H9 (cell line): ENCODE measurements at regions not wholly inside any gene's neighbourhood (a gene's known extent, or its start where the extent isn't known, plus 50 kb on each side); places are given as distances from the start of the nearest gene placed in this dataset.
"Not testable (repeated sequence)": the region's sequence is repeated elsewhere in the genome, so short reads cannot be mapped to it uniquely, and the experiment has no call there.

ENCODE experiments used
- DNase-seq: peaks from one replicate; pipeline ENCODE4 v3.0.0-alpha.2; 2017
- H2AFZ ChIP-seq: one replicate; pipeline ENCODE4 v1.6.1; 2013; ENCODE audit warnings: mild to moderate bottlenecking, low read length, control low read depth, moderate library complexity
- H2AK5ac ChIP-seq: 2 replicates; pipeline ENCODE4 v1.6.1; 2013; ENCODE audit warnings: low read length, control low read depth, mixed read lengths; ENCODE audit not compliant: insufficient read length
- H2BK120ac ChIP-seq: one replicate; pipeline ENCODE4 v1.6.1; 2013; ENCODE audit warnings: low read depth, mild to moderate bottlenecking, low read length, control low read depth, inconsistent platforms; ENCODE audit not compliant: poor library complexity, severe bottlenecking
- H2BK12ac ChIP-seq: 2 replicates; pipeline ENCODE4 v1.6.1; 2013; ENCODE audit warnings: low read length, control low read depth, mixed read lengths, low read depth; ENCODE audit not compliant: insufficient read length
- H2BK15ac ChIP-seq: 2 replicates; pipeline ENCODE4 v1.6.1; 2013; ENCODE audit warnings: low read depth, low read length, control low read depth
- H2BK20ac ChIP-seq: one replicate; pipeline ENCODE4 v1.6.1; 2013; ENCODE audit warnings: low read depth, mild to moderate bottlenecking, low read length, control low read depth, inconsistent platforms; ENCODE audit not compliant: poor library complexity, severe bottlenecking
- H2BK5ac ChIP-seq: 2 replicates; pipeline ENCODE4 v1.6.1; 2013; ENCODE audit warnings: low read length, control low read depth, mixed read lengths; ENCODE audit not compliant: insufficient read length
- H3K14ac ChIP-seq: 2 replicates; pipeline ENCODE4 v1.6.1; 2013; ENCODE audit warnings: low read length, control low read depth; ENCODE audit not compliant: insufficient read depth
- H3K18ac ChIP-seq: 2 replicates; pipeline ENCODE4 v1.6.1; 2013; ENCODE audit warnings: low read depth, mild to moderate bottlenecking, mixed read lengths, low read length, control low read depth; ENCODE audit not compliant: insufficient read length
- H3K23ac ChIP-seq: 2 replicates; pipeline ENCODE4 v1.6.1; 2013; ENCODE audit warnings: low read length, control low read depth, mixed read lengths, low read depth; ENCODE audit not compliant: insufficient read length
- H3K23me2 ChIP-seq: 2 replicates; pipeline ENCODE4 v1.6.1; 2013; ENCODE audit warnings: low read depth, mild to moderate bottlenecking, mixed read lengths, low read length, control low read depth; ENCODE audit not compliant: insufficient read length, poor library complexity, severe bottlenecking
- H3K27ac ChIP-seq: 2 replicates; pipeline ENCODE4 v1.5.1; 2013; ENCODE audit warnings: low read length, control low read depth, mixed read lengths, low read depth; ENCODE audit not compliant: insufficient read length
- H3K27me3 ChIP-seq: 2 replicates; pipeline ENCODE4 v1.6.1; 2013; ENCODE audit warnings: low read length, control low read depth, inconsistent platforms; ENCODE audit not compliant: insufficient read depth
- H3K4ac ChIP-seq: 2 replicates; pipeline ENCODE4 v1.6.1; 2013; ENCODE audit warnings: low read depth, mild to moderate bottlenecking, control low read depth, inconsistent platforms, low read length, moderate library complexity
- H3K4me1 ChIP-seq: 2 replicates; pipeline ENCODE4 v1.6.1; 2013; ENCODE audit warnings: low read length, control low read depth, inconsistent platforms; ENCODE audit not compliant: insufficient read depth
- H3K4me2 ChIP-seq: 2 replicates; pipeline ENCODE4 v1.6.1; 2013; ENCODE audit warnings: low read length, control low read depth, mixed read lengths; ENCODE audit not compliant: insufficient read length, insufficient read depth
- H3K56ac ChIP-seq: 2 replicates; pipeline ENCODE4 v1.6.1; 2013; ENCODE audit warnings: low read depth, mild to moderate bottlenecking, mixed read lengths, low read length, control low read depth; ENCODE audit not compliant: insufficient read length
- H3K79me1 ChIP-seq: 2 replicates; pipeline ENCODE4 v1.6.1; 2013; ENCODE audit warnings: low read depth, mild to moderate bottlenecking, moderate library complexity, low read length, control low read depth, inconsistent platforms; ENCODE audit not compliant: insufficient read depth, poor library complexity, severe bottlenecking
- H3K79me2 ChIP-seq: 2 replicates; pipeline ENCODE4 v1.6.1; 2013; ENCODE audit warnings: low read length, control low read depth, inconsistent platforms; ENCODE audit not compliant: insufficient read depth
- H3K9ac ChIP-seq: 2 replicates; pipeline ENCODE4 v1.6.1; 2013; ENCODE audit warnings: low read length, control low read depth, mixed read lengths; ENCODE audit not compliant: insufficient read length; ENCODE audit errors: extremely low read depth
- H3K9me3 ChIP-seq: one replicate; pipeline ENCODE4 v1.6.1; 2013; ENCODE audit warnings: low read depth, low read length, inconsistent platforms; ENCODE audit not compliant: control insufficient read depth
- H3T11ph ChIP-seq: one replicate; pipeline ENCODE4 v1.6.1; 2013; ENCODE audit warnings: mild to moderate bottlenecking, low read length, control low read depth, inconsistent platforms
- H4K20me1 ChIP-seq: one replicate; pipeline ENCODE4 v1.6.1; 2013; ENCODE audit not compliant: control insufficient read depth, insufficient read length, insufficient read depth
- H4K5ac ChIP-seq: 2 replicates; pipeline ENCODE4 v1.6.1; 2013; ENCODE audit warnings: low read depth, mild to moderate bottlenecking, mixed read lengths, low read length, control low read depth; ENCODE audit not compliant: insufficient read length
- H4K8ac ChIP-seq: replicated peaks from 2 replicates; pipeline ENCODE4 v1.6.1; 2013; ENCODE audit warnings: low read length, control low read depth, mixed read lengths, low read depth; ENCODE audit not compliant: insufficient read length
- H4K91ac ChIP-seq: 2 replicates; pipeline ENCODE4 v1.6.1; 2013; ENCODE audit warnings: low read depth, mild to moderate bottlenecking, moderate library complexity, mixed read lengths, low read length, control low read depth; ENCODE audit not compliant: insufficient read length
- H3K27ac Mint-ChIP-seq, 3 experiments: 2 replicates in 2 of 3; 3 replicates in 1 of 3; pipeline ENCODE4 v1.8.0; 2020 to 2021; ENCODE audit warnings: mixed read lengths in 3 of 3, mild to moderate bottlenecking in 1 of 3, moderate library complexity in 1 of 3
- H3K27me3 Mint-ChIP-seq: 2 replicates; pipeline ENCODE4 v1.8.0; 2021; ENCODE audit warnings: low read depth, mild to moderate bottlenecking, moderate library complexity, mixed read lengths
- H3K36me3 Mint-ChIP-seq, 3 experiments: 2 replicates in 2 of 3; 3 replicates in 1 of 3; pipeline ENCODE4 v1.8.0; 2020 to 2021; ENCODE audit warnings: low read depth in 3 of 3, mixed read lengths in 3 of 3; ENCODE audit not compliant: insufficient read depth in 1 of 3
- H3K4me1 Mint-ChIP-seq, 2 experiments: 2 replicates each; pipeline ENCODE4 v1.8.0; 2020; ENCODE audit warnings: mixed read lengths in 2 of 2
- H3K4me3 Mint-ChIP-seq, 2 experiments: 2 replicates in 1 of 2; 3 replicates in 1 of 2; pipeline ENCODE4 v1.8.0; 2020 to 2021; ENCODE audit warnings: mild to moderate bottlenecking in 2 of 2, mixed read lengths in 2 of 2, moderate library complexity in 1 of 2
- H3K9me3 Mint-ChIP-seq, 2 experiments: 2 replicates in 1 of 2; 3 replicates in 1 of 2; pipeline ENCODE4 v1.8.0; 2020; ENCODE audit warnings: mild to moderate bottlenecking in 2 of 2, mixed read lengths in 2 of 2, moderate library complexity in 1 of 2
- whole genome bisulfite sequencing: extraction: QIAGEN DNeasy Blood & Tissue Kit; methylation state at CpG from one replicate; pipeline ENCODE4 v1.1.7; 2013; ENCODE audit warnings: missing lambda C conversion rate, low lambda C conversion rate, mixed read lengths; ENCODE audit not compliant: insufficient read length; ENCODE audit errors: extremely low coverage; 5-methylcytosine and 5-hydroxymethylcytosine counted together

GRCh38 chr9:41658116-41658515 lies 469.0 kb upstream of the ZNG1F start:
- Mint-ChIP-seq H3K4me1 (peaks cover 12 to 17% of the 10 kb centered on the region in 2 experiments), H3K27me3 (peaks cover 19% of the 10 kb centered on the region), H3K9me3 (peaks cover 13 to 16% of the 10 kb centered on the region in 2 experiments; a peak in 4 of 5 replicates)
- not testable (repeated sequence) for H4K20me1 ChIP-seq, DNase-seq, H3K9me3 ChIP-seq, H4K91ac ChIP-seq, H3K23me2 ChIP-seq, H3K4me2 ChIP-seq, H4K8ac ChIP-seq, H2BK15ac ChIP-seq, H3K79me1 ChIP-seq, H2AK5ac ChIP-seq, H3K9ac ChIP-seq, H3K27me3 ChIP-seq, H4K5ac ChIP-seq, H3K18ac ChIP-seq, H3K4me1 ChIP-seq, H3K27ac Mint-ChIP-seq, H3K79me2 ChIP-seq, H3K4me3 Mint-ChIP-seq, H2BK12ac ChIP-seq, H2BK5ac ChIP-seq, H3K27ac ChIP-seq, H3K14ac ChIP-seq, H3K23ac ChIP-seq, H3T11ph ChIP-seq, H3K36me3 Mint-ChIP-seq, H2AFZ ChIP-seq, H2BK20ac ChIP-seq, H3K56ac ChIP-seq, H3K4ac ChIP-seq, H2BK120ac ChIP-seq
- no CpG with 5 or more reads among the region's 2 CpGs for WGBS

DNA sequence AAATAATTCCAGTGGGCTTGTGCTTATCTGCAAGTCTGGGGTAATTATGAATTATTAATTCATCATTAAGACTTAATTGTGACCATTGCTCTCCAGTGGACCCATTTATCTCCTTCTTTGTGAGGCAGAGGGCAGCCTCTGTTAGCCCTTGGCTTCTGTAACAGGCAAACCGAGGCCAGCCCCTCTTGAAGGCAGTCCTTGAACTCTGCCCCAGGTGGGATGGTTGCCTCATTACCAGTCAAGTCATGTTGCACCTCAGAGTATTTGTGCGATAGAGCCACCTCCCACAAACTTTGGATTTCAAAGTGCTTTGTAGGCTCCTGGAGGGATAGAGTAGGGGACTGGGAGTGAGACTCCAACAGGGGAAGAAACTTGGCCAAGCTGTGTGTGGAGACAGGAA lies 468.0 kb upstream of the ZNG1F start:
- H2BK5ac ChIP-seq, H4K91ac ChIP-seq, H2AFZ ChIP-seq, H4K20me1 ChIP-seq, H2BK20ac ChIP-seq, H3K14ac ChIP-seq, H3K36me3 Mint-ChIP-seq, H3K56ac ChIP-seq, H3K18ac ChIP-seq, H3K27ac ChIP-seq, DNase-seq, H3K9me3 ChIP-seq, H3K79me1 ChIP-seq, H3T11ph ChIP-seq, H2AK5ac ChIP-seq, H4K8ac ChIP-seq, H3K27me3 ChIP-seq, H3K79me2 ChIP-seq, H4K5ac ChIP-seq, H2BK120ac ChIP-seq, H3K4me2 ChIP-seq, H3K23ac ChIP-seq, H3K4me1 ChIP-seq, H2BK12ac ChIP-seq, H3K4me3 Mint-ChIP-seq, H2BK15ac ChIP-seq, H3K9ac ChIP-seq, H3K23me2 ChIP-seq, H3K4ac ChIP-seq, H3K27ac Mint-ChIP-seq: not testable (repeated sequence)
- Mint-ChIP-seq H3K27me3 (peaks cover 19% of the 10 kb centered on the region), H3K9me3 (peaks cover 13 to 16% of the 10 kb centered on the region in 2 experiments; a peak in 4 of 5 replicates), H3K4me1 (peaks cover 16 to 24% of the 10 kb centered on the region in 2 experiments)
- WGBS = no CpG with 5 or more reads among the region's 2 CpGs
